A549 (cell line): ENCODE measurements at regions not wholly inside any gene's neighbourhood (a gene's known extent, or its start where the extent isn't known, plus 50 kb on each side); places are given as distances from the start of the nearest gene placed in this dataset.

Experiments used
- ATAC-seq, 2 experiments: fragments of 200-7000 bp in 1 of 2; fragments of >200 bp in 1 of 2; cut with Nextera tagmentation in 1 of 2; cut with Tn5 transposase in 1 of 2; 3 replicates each; pipeline versions ENCODE4 v1.8.0 to v1.9.1; 2018 to 2020; ENCODE audit warnings: mild to moderate bottlenecking in 1 of 2, moderate library complexity in 1 of 2
- CTCF ChIA-PET: fragments of 300-600 bp; sonication (Branson Sonifier 250); formaldehyde crosslinking; extraction: SDS; loops from one replicate; lab custom pipeline; 2021; ENCODE audit warnings: antibody characterized with exemption, inconsistent platforms; lab: Yijun Ruan, JAX
- POLR2A ChIA-PET: fragments of 350-600 bp; formaldehyde crosslinking; extraction: SDS; loops from one replicate; lab custom pipeline; 2021; ENCODE audit warnings: antibody characterized with exemption, inconsistent platforms; lab: Yijun Ruan, JAX
- DNase-seq, 2 experiments: peaks; one replicate each; pipeline versions ENCODE4 v3.0.0 to v3.0.0-alpha.2; 2011 to 2016; ENCODE audit warnings: low read depth in 1 of 2, low spot score in 1 of 2
- FAIRE-seq: peaks from 2 replicates; lab custom pipeline; 2011; peaks lifted over from hg19 to GRCh38; lab: Jason Lieb, UNC
- H3K27ac ChIP-seq, 2 experiments: fragments of >200 bp; sonication (Bioruptor Twin); formaldehyde crosslinking; 3 replicates each; pipeline ENCODE4 v1.5.1; 2016 to 2017
- H3K4me1 ChIP-seq: fragments of >200 bp; sonication (Bioruptor Twin); formaldehyde crosslinking; 3 replicates; pipeline ENCODE4 v1.6.1; 2016
- H3K4me2 ChIP-seq: fragments of >200 bp; sonication (Bioruptor Twin); formaldehyde crosslinking; 3 replicates; pipeline ENCODE4 v1.6.1; 2016
- H3K4me3 ChIP-seq: fragments of >200 bp; sonication (Bioruptor Twin); formaldehyde crosslinking; 3 replicates; pipeline ENCODE4 v1.5.1; 2016
- H3K9me3 ChIP-seq: fragments of >200 bp; sonication (Bioruptor Twin); formaldehyde crosslinking; 3 replicates; pipeline ENCODE4 v1.6.1; 2016
- BHLHE40 ChIP-seq: IDR thresholded peaks from 2 replicates; pipeline ENCODE4 v1.6.1; 2012; ENCODE audit warnings: low read depth, low read length, inconsistent platforms
- CBX2 ChIP-seq: fragments of 200-600 bp; sonication (generic); IDR thresholded peaks from 2 replicates; pipeline ENCODE4 v1.6.1; 2016; ENCODE audit warnings: low read depth, mild to moderate bottlenecking, borderline replicate concordance
- CHD2 ChIP-seq: fragments of 150-350 bp; IDR thresholded peaks from 2 replicates; pipeline ENCODE4 v1.6.1; 2014; ENCODE audit warnings: low read length; ENCODE audit not compliant: partially characterized antibody
- CHD4 ChIP-seq: fragments of 200-600 bp; sonication (generic); IDR thresholded peaks from 2 replicates; pipeline ENCODE4 v1.6.1; 2016; ENCODE audit warnings: antibody characterized with exemption, mild to moderate bottlenecking, borderline replicate concordance
- EHF ChIP-seq: fragments of 250-450 bp; sonication (Bioruptor Pico); IDR thresholded peaks from 2 replicates; pipeline ENCODE4 v1.5.0; 2020; ENCODE audit warnings: mild to moderate bottlenecking
- EHMT2 ChIP-seq: fragments of 200-600 bp; sonication (generic); IDR thresholded peaks from 2 replicates; pipeline ENCODE4 v1.6.1; 2016; ENCODE audit warnings: antibody characterized with exemption, low read depth, mild to moderate bottlenecking, moderate library complexity
- ESRRA ChIP-seq: fragments of 150-350 bp; IDR thresholded peaks from 2 replicates; pipeline ENCODE4 v1.6.1; 2014; ENCODE audit warnings: mild to moderate bottlenecking, low read length, borderline replicate concordance
- FOXS1 ChIP-seq: fragments of 250-450 bp; sonication (Bioruptor Pico); IDR thresholded peaks from 2 replicates; pipeline ENCODE4 v1.5.0; 2020; ENCODE audit warnings: mild to moderate bottlenecking, moderate library complexity
- GATA3 ChIP-seq: IDR thresholded peaks from 2 replicates; pipeline ENCODE4 v1.6.1; 2012; ENCODE audit warnings: borderline replicate concordance
- HOXB13 ChIP-seq: fragments of 250-450 bp; sonication (Bioruptor Pico); IDR thresholded peaks from 2 replicates; pipeline ENCODE4 v1.5.0; 2020; ENCODE audit warnings: low read depth, mild to moderate bottlenecking, moderate library complexity
- HOXB5 ChIP-seq: fragments of 250-450 bp; sonication (Bioruptor Pico); IDR thresholded peaks from 2 replicates; pipeline ENCODE4 v1.5.0; 2020; ENCODE audit warnings: mild to moderate bottlenecking, moderate library complexity
- KDM1A ChIP-seq: fragments of 200-600 bp; sonication (generic); IDR thresholded peaks from 2 replicates; pipeline ENCODE4 v1.6.1; 2016; ENCODE audit warnings: low read depth, mild to moderate bottlenecking
- KDM5A ChIP-seq: fragments of 200-600 bp; sonication (generic); IDR thresholded peaks from 2 replicates; pipeline ENCODE4 v1.6.1; 2016; ENCODE audit warnings: antibody characterized with exemption, mild to moderate bottlenecking
- MAFK ChIP-seq: fragments of 450-650 bp; IDR thresholded peaks from 2 replicates; pipeline ENCODE4 v1.6.1; 2014; ENCODE audit not compliant: partially characterized antibody
- NPAS2 ChIP-seq: fragments of 250-450 bp; sonication (Bioruptor Pico); IDR thresholded peaks from 2 replicates; pipeline ENCODE4 v1.8.0; 2022; ENCODE audit warnings: mild to moderate bottlenecking, moderate library complexity, borderline replicate concordance
- NR3C1 ChIP-seq: fragments of >200 bp; sonication (Bioruptor Twin); formaldehyde crosslinking; IDR thresholded peaks from 3 replicates; pipeline ENCODE4 v1.6.1; 2017
- POLR2AphosphoS2 ChIP-seq: conservative IDR thresholded peaks from 2 replicates; pipeline ENCODE4 v1.6.1; 2012; ENCODE audit warnings: low read length, improper control_type of control experiment, inconsistent platforms
- RAD21 ChIP-seq, 2 experiments: fragments of >200 bp in 1 of 2; sonication (Bioruptor Twin) in 1 of 2; formaldehyde crosslinking in 1 of 2; IDR thresholded peaks in 1 of 2; conservative IDR thresholded peaks in 1 of 2; 2 replicates in 1 of 2; 3 replicates in 1 of 2; pipeline ENCODE4 v1.6.1; 2012 to 2018; ENCODE audit warnings: inconsistent platforms in 1 of 2
- RARB ChIP-seq: fragments of 250-450 bp; sonication (Bioruptor Pico); IDR thresholded peaks from 2 replicates; pipeline ENCODE4 v1.8.0; 2021; ENCODE audit warnings: mild to moderate bottlenecking, moderate library complexity
- RFX5 ChIP-seq: fragments of 450-650 bp; IDR thresholded peaks from 2 replicates; pipeline ENCODE4 v1.7.1; 2014; ENCODE audit warnings: antibody characterized with exemption, mild to moderate bottlenecking, moderate library complexity
- RNF2 ChIP-seq: fragments of 200-600 bp; sonication (generic); IDR thresholded peaks from 2 replicates; pipeline ENCODE4 v1.6.1; 2016; ENCODE audit warnings: low read depth, mild to moderate bottlenecking, antibody characterized with exemption, moderate library complexity, borderline replicate concordance
- SREBF2 ChIP-seq: fragments of 450-650 bp; IDR thresholded peaks from 2 replicates; pipeline ENCODE4 v1.6.1; 2014; ENCODE audit warnings: mild to moderate bottlenecking, moderate library complexity
- TFCP2L1 ChIP-seq: fragments of 250-450 bp; sonication (Bioruptor Pico); IDR thresholded peaks from 2 replicates; pipeline ENCODE4 v1.5.0; 2021; ENCODE audit warnings: mild to moderate bottlenecking
- ZC3H11A ChIP-seq: fragments of 450-650 bp; IDR thresholded peaks from 2 replicates; pipeline ENCODE4 v1.6.1; 2014; ENCODE audit warnings: antibody characterized with exemption, mild to moderate bottlenecking
- ZSCAN20 ChIP-seq: fragments of 250-450 bp; sonication (Bioruptor Pico); IDR thresholded peaks from 2 replicates; pipeline ENCODE4 v1.8.0; 2022; ENCODE audit warnings: mild to moderate bottlenecking, moderate library complexity
- WGBS: methylation state at CpG from one replicate; pipeline ENCODE4 v1.1.6; 2017; ENCODE audit errors: missing lambda C conversion rate; 5-methylcytosine and 5-hydroxymethylcytosine counted together
- TF ChIP-seq, protein P1 (sequence below): fragments of 450-650 bp; IDR thresholded peaks from 2 replicates; pipeline ENCODE4 v1.6.1; 2014; ENCODE audit warnings: antibody characterized with exemption
- TF ChIP-seq, protein P2 (sequence below): IDR thresholded peaks from 2 replicates; pipeline ENCODE4 v1.6.1; 2012; ENCODE audit warnings: low read depth, borderline replicate concordance
- TF ChIP-seq, protein P3 (sequence below): fragments of 150-350 bp; IDR thresholded peaks from 2 replicates; pipeline ENCODE4 v1.6.1; 2014; ENCODE audit warnings: low read depth, mild to moderate bottlenecking, low read length
- TF ChIP-seq, protein P4 (sequence below): fragments of >200 bp; sonication (Bioruptor Twin); formaldehyde crosslinking; IDR thresholded peaks from 3 replicates; pipeline ENCODE4 v1.5.1; 2016
- TF ChIP-seq, protein P5 (sequence below): fragments of 250-450 bp; sonication (Bioruptor Pico); IDR thresholded peaks from 2 replicates; pipeline ENCODE4 v1.5.0; 2020; ENCODE audit warnings: low read depth, mild to moderate bottlenecking, moderate library complexity

DNA sequence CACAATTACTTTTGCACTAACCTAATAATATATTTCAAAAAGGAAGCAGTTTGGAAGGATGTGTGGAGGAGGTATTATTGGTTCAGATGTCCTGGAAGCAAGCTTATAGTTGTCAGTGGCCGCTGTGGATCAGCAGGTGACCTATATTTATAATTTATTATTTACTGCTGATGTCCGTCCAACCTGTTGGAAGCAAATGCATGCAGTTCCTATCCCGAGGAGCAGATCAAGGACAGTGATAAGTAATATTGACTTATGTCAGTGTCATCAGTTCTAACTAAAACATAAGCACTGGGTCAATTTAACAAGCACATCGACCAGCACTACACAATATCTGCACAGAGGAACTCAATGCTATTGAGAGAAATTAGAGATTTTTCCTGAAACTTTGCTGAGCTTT lies 270.1 kb downstream of the BRINP2 start:
- 0% methylated on average over 4 of the region's 4 CpGs for WGBS
- no peaks in the 10 kb centered on the region for H3K9me3 ChIP-seq
- no peak overlapping the region for H3K4me3 ChIP-seq
- FAIRE-seq = no peak
- no peak for DNase-seq
- no peaks in the 10 kb centered on the region for H3K4me1 ChIP-seq
- H3K27ac ChIP-seq = no peak overlapping the region
- ATAC-seq = no peak
- no peak overlapping the region for H3K4me2 ChIP-seq
- POLR2A ChIA-PET = no interaction called here
- CTCF ChIA-PET = no interaction called here
- TF ChIP-seq CHD2 = no peak
- TF ChIP-seq RARB (CRISPR knock-in tag) = no peak
- TF ChIP-seq CBX2 = no peak
- no peak for TF ChIP-seq ESRRA
- TF ChIP-seq, protein P1, sequence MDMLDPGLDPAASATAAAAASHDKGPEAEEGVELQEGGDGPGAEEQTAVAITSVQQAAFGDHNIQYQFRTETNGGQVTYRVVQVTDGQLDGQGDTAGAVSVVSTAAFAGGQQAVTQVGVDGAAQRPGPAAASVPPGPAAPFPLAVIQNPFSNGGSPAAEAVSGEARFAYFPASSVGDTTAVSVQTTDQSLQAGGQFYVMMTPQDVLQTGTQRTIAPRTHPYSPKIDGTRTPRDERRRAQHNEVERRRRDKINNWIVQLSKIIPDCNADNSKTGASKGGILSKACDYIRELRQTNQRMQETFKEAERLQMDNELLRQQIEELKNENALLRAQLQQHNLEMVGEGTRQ = no peak
- no peak for TF ChIP-seq ZSCAN20 (CRISPR knock-in tag)
- TF ChIP-seq, protein P2, sequence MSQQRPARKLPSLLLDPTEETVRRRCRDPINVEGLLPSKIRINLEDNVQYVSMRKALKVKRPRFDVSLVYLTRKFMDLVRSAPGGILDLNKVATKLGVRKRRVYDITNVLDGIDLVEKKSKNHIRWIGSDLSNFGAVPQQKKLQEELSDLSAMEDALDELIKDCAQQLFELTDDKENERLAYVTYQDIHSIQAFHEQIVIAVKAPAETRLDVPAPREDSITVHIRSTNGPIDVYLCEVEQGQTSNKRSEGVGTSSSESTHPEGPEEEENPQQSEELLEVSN = no peak
- TF ChIP-seq RFX5 = no peak
- no peak for TF ChIP-seq HOXB5 (CRISPR knock-in tag)
- no peak for TF ChIP-seq MAFK
- no peak for TF ChIP-seq RNF2
- TF ChIP-seq, protein P3, sequence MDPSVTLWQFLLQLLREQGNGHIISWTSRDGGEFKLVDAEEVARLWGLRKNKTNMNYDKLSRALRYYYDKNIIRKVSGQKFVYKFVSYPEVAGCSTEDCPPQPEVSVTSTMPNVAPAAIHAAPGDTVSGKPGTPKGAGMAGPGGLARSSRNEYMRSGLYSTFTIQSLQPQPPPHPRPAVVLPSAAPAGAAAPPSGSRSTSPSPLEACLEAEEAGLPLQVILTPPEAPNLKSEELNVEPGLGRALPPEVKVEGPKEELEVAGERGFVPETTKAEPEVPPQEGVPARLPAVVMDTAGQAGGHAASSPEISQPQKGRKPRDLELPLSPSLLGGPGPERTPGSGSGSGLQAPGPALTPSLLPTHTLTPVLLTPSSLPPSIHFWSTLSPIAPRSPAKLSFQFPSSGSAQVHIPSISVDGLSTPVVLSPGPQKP = no peak
- no peak for TF ChIP-seq HOXB13 (CRISPR knock-in tag)
- TF ChIP-seq, all 56 proteins: peak for 0

DNA sequence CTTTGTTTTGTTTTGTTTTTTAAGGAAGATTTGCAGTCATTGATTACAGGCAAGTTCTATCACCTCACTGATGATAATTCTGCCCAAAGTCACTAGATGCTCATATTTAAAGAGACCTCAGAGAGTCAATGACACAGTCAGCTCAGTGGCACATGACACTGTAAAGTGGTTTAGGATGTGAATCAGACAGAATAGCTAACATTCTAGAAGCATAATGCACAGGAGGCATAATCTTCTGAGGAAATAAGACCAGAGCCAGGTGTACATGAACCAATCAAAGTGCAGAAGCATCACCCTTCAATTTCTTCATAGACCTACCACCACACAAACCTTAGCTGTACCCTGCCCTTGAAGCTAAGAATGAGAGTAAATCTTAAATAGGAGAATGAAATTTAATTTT lies 268.5 kb downstream of the BRINP2 start:
- FAIRE-seq = no peak
- no peak for ATAC-seq

DNA sequence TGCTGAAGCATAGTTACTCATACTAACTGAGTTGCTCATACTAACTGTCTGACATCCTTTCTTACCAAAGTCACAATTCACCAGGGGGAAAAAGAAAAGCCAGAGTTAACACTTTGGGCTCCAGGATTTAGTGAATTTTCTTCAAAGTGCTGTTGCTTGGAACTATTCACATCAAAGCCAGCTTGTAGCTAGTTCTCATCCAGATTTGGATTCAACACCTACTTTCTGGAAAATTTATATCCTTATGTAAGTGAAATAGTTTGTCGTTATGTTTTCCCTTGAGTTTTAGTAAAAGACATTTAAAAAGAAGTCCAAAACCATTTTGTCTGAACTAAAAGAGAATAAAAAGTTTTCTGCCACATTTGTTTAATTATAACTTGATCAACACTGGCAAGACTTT lies 264.6 kb downstream of the BRINP2 start:
- ATAC-seq (no peak), FAIRE-seq (no peak), DNase-seq (no peak)
- H3K27ac ChIP-seq = no peak overlapping the region
- WGBS = 5% methylated on average over 1 of the region's 1 CpG
- CTCF ChIA-PET = no interaction called here
- no peak overlapping the region for H3K4me2 ChIP-seq
- H3K9me3 ChIP-seq = no peaks in the 10 kb centered on the region
- H3K4me1 ChIP-seq = no peaks in the 10 kb centered on the region
- no peak overlapping the region for H3K4me3 ChIP-seq
- POLR2A ChIA-PET = no interaction called here
- TF ChIP-seq, protein P4, sequence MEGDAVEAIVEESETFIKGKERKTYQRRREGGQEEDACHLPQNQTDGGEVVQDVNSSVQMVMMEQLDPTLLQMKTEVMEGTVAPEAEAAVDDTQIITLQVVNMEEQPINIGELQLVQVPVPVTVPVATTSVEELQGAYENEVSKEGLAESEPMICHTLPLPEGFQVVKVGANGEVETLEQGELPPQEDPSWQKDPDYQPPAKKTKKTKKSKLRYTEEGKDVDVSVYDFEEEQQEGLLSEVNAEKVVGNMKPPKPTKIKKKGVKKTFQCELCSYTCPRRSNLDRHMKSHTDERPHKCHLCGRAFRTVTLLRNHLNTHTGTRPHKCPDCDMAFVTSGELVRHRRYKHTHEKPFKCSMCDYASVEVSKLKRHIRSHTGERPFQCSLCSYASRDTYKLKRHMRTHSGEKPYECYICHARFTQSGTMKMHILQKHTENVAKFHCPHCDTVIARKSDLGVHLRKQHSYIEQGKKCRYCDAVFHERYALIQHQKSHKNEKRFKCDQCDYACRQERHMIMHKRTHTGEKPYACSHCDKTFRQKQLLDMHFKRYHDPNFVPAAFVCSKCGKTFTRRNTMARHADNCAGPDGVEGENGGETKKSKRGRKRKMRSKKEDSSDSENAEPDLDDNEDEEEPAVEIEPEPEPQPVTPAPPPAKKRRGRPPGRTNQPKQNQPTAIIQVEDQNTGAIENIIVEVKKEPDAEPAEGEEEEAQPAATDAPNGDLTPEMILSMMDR = no peak
- no peak for TF ChIP-seq KDM1A
- no peak for TF ChIP-seq FOXS1 (CRISPR knock-in tag)
- no peak for TF ChIP-seq TFCP2L1 (CRISPR knock-in tag)
- no peak for TF ChIP-seq GATA3
- TF ChIP-seq RAD21 (conservative IDR thresholded peaks at IDR 0.05 in 1 of 2, IDR thresholded peaks at IDR 0.05 in 1 of 2) = no peak
- no peak for TF ChIP-seq ZC3H11A
- TF ChIP-seq CHD2 = no peak
- TF ChIP-seq EHF (CRISPR knock-in tag) = no peak
- TF ChIP-seq BHLHE40 = no peak
- TF ChIP-seq, protein P5, sequence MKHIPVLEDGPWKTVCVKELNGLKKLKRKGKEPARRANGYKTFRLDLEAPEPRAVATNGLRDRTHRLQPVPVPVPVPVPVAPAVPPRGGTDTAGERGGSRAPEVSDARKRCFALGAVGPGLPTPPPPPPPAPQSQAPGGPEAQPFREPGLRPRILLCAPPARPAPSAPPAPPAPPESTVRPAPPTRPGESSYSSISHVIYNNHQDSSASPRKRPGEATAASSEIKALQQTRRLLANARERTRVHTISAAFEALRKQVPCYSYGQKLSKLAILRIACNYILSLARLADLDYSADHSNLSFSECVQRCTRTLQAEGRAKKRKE = no peak
- TF ChIP-seq NR3C1 = no peak
- TF ChIP-seq KDM5A = no peak
- no peak for TF ChIP-seq POLR2AphosphoS2
- no peak for TF ChIP-seq SREBF2

More for the DNA sequence above, 268.5 kb downstream of the BRINP2 start:
- no peak overlapping the region for H3K4me2 ChIP-seq
- TF ChIP-seq EHMT2 = no peak
- TF ChIP-seq HOXB5 (CRISPR knock-in tag) = no peak
- TF ChIP-seq CHD4 = no peak
- TF ChIP-seq NPAS2 (CRISPR knock-in tag) = no peak
- TF ChIP-seq GATA3 = no peak
- no peak for TF ChIP-seq RAD21 (conservative IDR thresholded peaks at IDR 0.05 in 1 of 2, IDR thresholded peaks at IDR 0.05 in 1 of 2)
- TF ChIP-seq, protein P1 = no peak
- TF ChIP-seq ZC3H11A = no peak
- TF ChIP-seq KDM5A = no peak
- TF ChIP-seq BHLHE40 = no peak
- CTCF ChIA-PET = interaction anchor here (1.2 kb wide), 1 partner anchor 8 kb away, joined by 3 read pairs; no protein-coding TSS in a partner anchor
- no peak overlapping the region for H3K4me3 ChIP-seq
- POLR2A ChIA-PET = no interaction called here
- H3K4me1 ChIP-seq = no peaks in the 10 kb centered on the region
- DNase-seq = no peak
- no peak overlapping the region for H3K27ac ChIP-seq
- no peaks in the 10 kb centered on the region for H3K9me3 ChIP-seq
